Naive thymus-derived CD8-positive, alpha-beta T cell (primary cell): ENCODE measurements at regions not wholly inside any gene's neighbourhood (a gene's known extent, or its start where the extent isn't known, plus 50 kb on each side); places are given as distances from the start of the nearest gene placed in this dataset.

Experiments
- ATAC-seq, 2 donors: fragments of 150-1000 bp; cut with Tn5 transposase in 1 of 2; sonication (Bioruptor Pico), chemical (Tn5 transposase) in 1 of 2; 1 replicate in 1 of 2; 2 replicates in 1 of 2; pipeline ENCODE4 v1.10.0; 2021; ENCODE audit warnings: mild to moderate bottlenecking in 2 of 2, moderate library complexity in 2 of 2
- POLR2A ChIA-PET: fragments of 350-600 bp; sonication (Branson Sonifier 250); formaldehyde crosslinking; loops from one replicate; lab custom pipeline; 2021; ENCODE audit warnings: antibody characterized with exemption; lab: Charles Lee
- DNase-seq, 10 donors: peaks; one replicate each; pipeline versions ENCODE4 v3.0.0 to v3.0.0-alpha.2; 2020 to 2022
- H3K27ac Mint-ChIP-seq, 10 donors: one replicate each; pipeline ENCODE4 v1.8.0; 2020 to 2022; ENCODE audit warnings: mild to moderate bottlenecking in 10 of 10, mixed read lengths in 10 of 10, moderate library complexity in 4 of 10, inconsistent platforms in 1 of 10
- H3K27me3 Mint-ChIP-seq, 5 donors: one replicate each; pipeline ENCODE4 v1.8.0; 2021 to 2022; ENCODE audit warnings: mixed read lengths in 5 of 5
- H3K36me3 Mint-ChIP-seq, 3 donors: one replicate each; pipeline ENCODE4 v1.8.0; 2020 to 2022; ENCODE audit warnings: mixed read lengths in 3 of 3, mild to moderate bottlenecking in 2 of 3, inconsistent platforms in 1 of 3
- H3K4me1 Mint-ChIP-seq, 4 donors: one replicate each; pipeline ENCODE4 v1.8.0; 2021 to 2022; ENCODE audit warnings: mixed read lengths in 4 of 4
- H3K4me3 Mint-ChIP-seq, 10 donors: one replicate each; pipeline ENCODE4 v1.8.0; 2020 to 2022; ENCODE audit warnings: mild to moderate bottlenecking in 10 of 10, mixed read lengths in 10 of 10, moderate library complexity in 6 of 10, inconsistent platforms in 1 of 10
- H3K9me3 Mint-ChIP-seq, 9 donors: one replicate each; pipeline ENCODE4 v1.8.0; 2020 to 2022; ENCODE audit warnings: mixed read lengths in 9 of 9, mild to moderate bottlenecking in 3 of 9, inconsistent platforms in 1 of 9, moderate library complexity in 1 of 9

- peaks cover 0 to 3% (median under 1%) of the 10 kb centered on the region in 5 donors for H3K27me3 Mint-ChIP-seq
- POLR2A ChIA-PET, result no interaction called here
Observed at GRCh38 chr13:73341748-73342147, 282.9 kb downstream of the KLF5 start.

GRCh38 chr13:73340069-73340468 is 281.3 kb downstream of the KLF5 start:
- no peak overlapping the region for H3K27ac Mint-ChIP-seq
- H3K27me3 Mint-ChIP-seq, result no peaks in the 10 kb centered on the region
- ATAC-seq (no peak), DNase-seq (no peak)
- H3K4me3 Mint-ChIP-seq, result no peak overlapping the region
- H3K4me1 Mint-ChIP-seq, result no peaks in the 10 kb centered on the region
- H3K9me3 Mint-ChIP-seq, result no peaks in the 10 kb centered on the region
- no peaks in the 10 kb centered on the region for H3K36me3 Mint-ChIP-seq
- POLR2A ChIA-PET, result no interaction called here

More at GRCh38 chr13:73341748-73342147, 282.9 kb downstream of the KLF5 start:
- peaks cover 0 to 4% (median 0%) of the 10 kb centered on the region in 3 donors for H3K36me3 Mint-ChIP-seq
- DNase-seq (no peak), ATAC-seq (no peak)
- no peaks in the 10 kb centered on the region for H3K9me3 Mint-ChIP-seq
- H3K4me1 Mint-ChIP-seq, result no peaks in the 10 kb centered on the region
- no peak overlapping the region for H3K27ac Mint-ChIP-seq
- H3K4me3 Mint-ChIP-seq, result no peak overlapping the region

GRCh38 chr13:73339086-73339485 is 280.3 kb downstream of the KLF5 start:
- H3K4me1 Mint-ChIP-seq, result no peaks in the 10 kb centered on the region

GRCh38 chr13:73338389-73338788 is 279.6 kb downstream of the KLF5 start:
- POLR2A ChIA-PET, result no interaction called here
- H3K4me1 Mint-ChIP-seq, result no peaks in the 10 kb centered on the region
- no peaks in the 10 kb centered on the region for H3K9me3 Mint-ChIP-seq
- H3K27ac Mint-ChIP-seq, result no peak overlapping the region
- no peaks in the 10 kb centered on the region for H3K27me3 Mint-ChIP-seq
- H3K36me3 Mint-ChIP-seq, result no peaks in the 10 kb centered on the region
- DNase-seq, result no peak
- no peak overlapping the region for H3K4me3 Mint-ChIP-seq
- ATAC-seq, result no peak

More at GRCh38 chr13:73339086-73339485, 280.3 kb downstream of the KLF5 start:
- no peaks in the 10 kb centered on the region for H3K27me3 Mint-ChIP-seq
- H3K4me3 Mint-ChIP-seq, result no peak overlapping the region
- no peaks in the 10 kb centered on the region for H3K36me3 Mint-ChIP-seq
- ATAC-seq, result no peak
- H3K9me3 Mint-ChIP-seq, result no peaks in the 10 kb centered on the region
- POLR2A ChIA-PET, result no interaction called here
- H3K27ac Mint-ChIP-seq, result no peak overlapping the region
- no peak for DNase-seq

- Mint-ChIP-seq H3K27me3 (no peaks in the 10 kb centered on the region), H3K9me3 (no peaks in the 10 kb centered on the region), H3K36me3 (no peaks in the 10 kb centered on the region), H3K4me1 (no peaks in the 10 kb centered on the region), H3K27ac (no peak overlapping the region), H3K4me3 (no peak overlapping the region)
- DNase-seq (no peak), ATAC-seq (no peak)
- POLR2A ChIA-PET, result no interaction called here
Observed at GRCh38 chr13:73337532-73337931, 278.7 kb downstream of the KLF5 start.

- no peak overlapping the region for H3K27ac Mint-ChIP-seq
- no peak overlapping the region for H3K4me3 Mint-ChIP-seq
- H3K27me3 Mint-ChIP-seq, result no peaks in the 10 kb centered on the region
- H3K36me3 Mint-ChIP-seq, result no peaks in the 10 kb centered on the region
- POLR2A ChIA-PET, result no interaction called here
- H3K4me1 Mint-ChIP-seq, result no peaks in the 10 kb centered on the region
- no peak for DNase-seq
- ATAC-seq, result no peak
- H3K9me3 Mint-ChIP-seq, result peaks cover 0 to 5% (median 0%) of the 10 kb centered on the region in 9 donors
Observed at GRCh38 chr13:73336773-73337172, 278.0 kb downstream of the KLF5 start.

- DNase-seq (no peak), ATAC-seq (no peak)
- POLR2A ChIA-PET, result no interaction called here
- no peak overlapping the region for H3K4me3 Mint-ChIP-seq
- no peaks in the 10 kb centered on the region for H3K4me1 Mint-ChIP-seq
- no peaks in the 10 kb centered on the region for H3K36me3 Mint-ChIP-seq
- H3K27ac Mint-ChIP-seq, result no peak overlapping the region
- no peaks in the 10 kb centered on the region for H3K27me3 Mint-ChIP-seq
- H3K9me3 Mint-ChIP-seq, result peaks cover 0 to 5% (median 0%) of the 10 kb centered on the region in 9 donors
Observed at GRCh38 chr13:73335944-73336343, 277.1 kb downstream of the KLF5 start.

- peaks cover 0 to 5% (median 0%) of the 10 kb centered on the region in 9 donors for H3K9me3 Mint-ChIP-seq
- ATAC-seq (no peak), DNase-seq (no peak)
- no peaks in the 10 kb centered on the region for H3K4me1 Mint-ChIP-seq
- no peak overlapping the region for H3K27ac Mint-ChIP-seq
- H3K27me3 Mint-ChIP-seq, result no peaks in the 10 kb centered on the region
- POLR2A ChIA-PET, result no interaction called here
- H3K4me3 Mint-ChIP-seq, result no peak overlapping the region
- no peaks in the 10 kb centered on the region for H3K36me3 Mint-ChIP-seq
Observed at GRCh38 chr13:73335210-73335609, 276.4 kb downstream of the KLF5 start.

- Mint-ChIP-seq H3K4me3 (no peak overlapping the region), H3K27ac (no peak overlapping the region), H3K4me1 (no peaks in the 10 kb centered on the region), H3K36me3 (no peaks in the 10 kb centered on the region), H3K27me3 (no peaks in the 10 kb centered on the region), H3K9me3 (peaks cover 0 to 5% (median 0%) of the 10 kb centered on the region in 9 donors)
- no peak for ATAC-seq
- DNase-seq, result no peak
- POLR2A ChIA-PET, result no interaction called here
Observed at GRCh38 chr13:73334445-73334844, 275.6 kb downstream of the KLF5 start.

GRCh38 chr13:73331556-73331955 is 272.8 kb downstream of the KLF5 start:
- Mint-ChIP-seq H3K36me3 (no peaks in the 10 kb centered on the region), H3K4me3 (no peak overlapping the region), H3K9me3 (peaks cover 0 to 5% (median 0%) of the 10 kb centered on the region in 9 donors), H3K27me3 (no peaks in the 10 kb centered on the region), H3K27ac (no peak overlapping the region), H3K4me1 (no peaks in the 10 kb centered on the region)
- ATAC-seq (no peak), DNase-seq (no peak)
- POLR2A ChIA-PET, result no interaction called here

- Mint-ChIP-seq H3K9me3 (peaks cover 0 to 5% (median 0%) of the 10 kb centered on the region in 9 donors), H3K4me1 (no peaks in the 10 kb centered on the region), H3K27ac (no peak overlapping the region), H3K36me3 (no peaks in the 10 kb centered on the region), H3K4me3 (no peak overlapping the region), H3K27me3 (peaks cover 0 to 1% (median 0%) of the 10 kb centered on the region in 5 donors)
- POLR2A ChIA-PET, result no interaction called here
- DNase-seq (no peak), ATAC-seq (no peak)
Observed at GRCh38 chr13:73329355-73329754, 270.6 kb downstream of the KLF5 start.

GRCh38 chr13:73327579-73327978 is 268.8 kb downstream of the KLF5 start:
- H3K4me1 Mint-ChIP-seq, result no peaks in the 10 kb centered on the region
- H3K27me3 Mint-ChIP-seq, result peaks cover 0 to 1% (median 0%) of the 10 kb centered on the region in 5 donors
- H3K9me3 Mint-ChIP-seq, result peaks cover 0 to 5% (median 0%) of the 10 kb centered on the region in 9 donors
- H3K27ac Mint-ChIP-seq, result no peak overlapping the region
- no peaks in the 10 kb centered on the region for H3K36me3 Mint-ChIP-seq
- POLR2A ChIA-PET, result no interaction called here
- no peak for ATAC-seq
- H3K4me3 Mint-ChIP-seq, result no peak overlapping the region
- no peak for DNase-seq

- H3K4me3 Mint-ChIP-seq, result no peak overlapping the region
- no peak for ATAC-seq
- H3K27me3 Mint-ChIP-seq, result peaks cover 0 to 1% (median 0%) of the 10 kb centered on the region in 5 donors
- POLR2A ChIA-PET, result no interaction called here
- H3K36me3 Mint-ChIP-seq, result no peaks in the 10 kb centered on the region
- no peak for DNase-seq
- no peaks in the 10 kb centered on the region for H3K4me1 Mint-ChIP-seq
- no peak overlapping the region for H3K27ac Mint-ChIP-seq
- peaks cover 0 to 5% (median 0%) of the 10 kb centered on the region in 9 donors for H3K9me3 Mint-ChIP-seq
Observed at GRCh38 chr13:73325723-73326558, 267.1 kb downstream of the KLF5 start.
